Activated CD8-positive, alpha-beta memory T cell treated with anti-CD3 and anti-CD28 coated beads for 4 hours (primary cell): ENCODE measurements at regions not wholly inside any gene's neighbourhood (a gene's known extent, or its start where the extent isn't known, plus 50 kb on each side); places are given as distances from the start of the nearest gene placed in this dataset.

Source experiments
- DNase-seq, 2 donors: peaks; one replicate each; pipeline ENCODE4 v3.0.0-alpha.2; 2020; ENCODE audit warnings: low read depth in 2 of 2

- DNase-seq: no peak
Observed at GRCh38 chr3:193847402-193847801, 254.4 kb downstream of the OPA1 start.

- DNase-seq: no peak
Observed at GRCh38 chr3:193848547-193848946, 255.5 kb downstream of the OPA1 start.

- no peak for DNase-seq
Observed at GRCh38 chr3:193850084-193850619, 257.1 kb downstream of the OPA1 start.

GRCh38 chr3:193851428-193851847 lies 258.4 kb downstream of the OPA1 start:
- no peak for DNase-seq

GRCh38 chr3:193851941-193852674 lies 259.1 kb downstream of the OPA1 start:
- DNase-seq: no peak

- DNase-seq: no peak
Observed at GRCh38 chr3:193852901-193853300, 259.9 kb downstream of the OPA1 start.

GRCh38 chr3:193853511-193854219 lies 260.7 kb downstream of the OPA1 start:
- no peak for DNase-seq

- no peak for DNase-seq
Observed at GRCh38 chr3:193857996-193858395, 265.0 kb downstream of the OPA1 start.

GRCh38 chr3:193859195-193859594 lies 266.2 kb downstream of the OPA1 start:
- DNase-seq: no peak

- no peak for DNase-seq
Observed at GRCh38 chr3:193861012-193861411, 268.0 kb downstream of the OPA1 start.

- no peak for DNase-seq
Observed at GRCh38 chr3:193862843-193863242, 269.8 kb downstream of the OPA1 start.

- no peak for DNase-seq
Observed at GRCh38 chr3:193863657-193864357, 270.8 kb downstream of the OPA1 start.

- no peak for DNase-seq
Observed at GRCh38 chr3:193865339-193865738, 270.6 kb upstream of the HES1 start.

- DNase-seq: no peak
Observed at GRCh38 chr3:193865896-193866480, 270.0 kb upstream of the HES1 start.

GRCh38 chr3:193868590-193868989 lies 267.4 kb upstream of the HES1 start:
- DNase-seq: no peak

- no peak for DNase-seq
Observed at GRCh38 chr3:193869221-193870201, 266.4 kb upstream of the HES1 start.

- DNase-seq: no peak
Observed at GRCh38 chr3:193870376-193871219, 265.4 kb upstream of the HES1 start.

GRCh38 chr3:193871220-193871485 lies 264.8 kb upstream of the HES1 start:
- no peak for DNase-seq

GRCh38 chr3:193872265-193872753 lies 263.6 kb upstream of the HES1 start:
- DNase-seq: no peak
